K562 (cell line): ENCODE measurements at regions not wholly inside any gene's neighbourhood (a gene's known extent, or its start where the extent isn't known, plus 50 kb on each side); places are given as distances from the start of the nearest gene placed in this dataset.

Experiments used
- ATAC-seq: fragments of 200-7000 bp; cut with Tn5 transposase; 3 replicates; pipeline ENCODE4 v1.9.1; 2020; ENCODE audit warnings: moderate library complexity
- BruUV-seq: library from RNA; stranded (reverse); fragments of 400-500 nt; replicated peaks from 2 replicates; lab custom pipeline; 2021; lab: Mats Ljungman, UMichigan
- CTCF ChIA-PET: fragments of 300-600 bp; formaldehyde crosslinking; extraction: SDS; loops from one replicate; lab custom pipeline; 2021; ENCODE audit warnings: low intra/inter-chr PET ratio; lab: Yijun Ruan, JAX
- POLR2A ChIA-PET: fragments of 300-600, 350-650 bp; sonication (Branson Sonifier 250); formaldehyde crosslinking; extraction: SDS; loops from one replicate; lab custom pipeline; 2021; ENCODE audit warnings: antibody characterized with exemption, inconsistent platforms; lab: Yijun Ruan, JAX
- DNase-seq, 4 experiments: peaks; one replicate each; pipeline versions ENCODE4 v3.0.0 to v3.0.0-alpha.2; 2011 to 2018; ENCODE audit warnings: low spot score in 3 of 4, mixed read lengths in 3 of 4; ENCODE audit errors: extremely low read depth in 1 of 4
- FAIRE-seq: peaks from 2 replicates; lab custom pipeline; 2011; peaks lifted over from hg19 to GRCh38; lab: Jason Lieb, UNC
- H2AFZ ChIP-seq: 2 replicates; pipeline ENCODE4 v1.6.0; 2011; ENCODE audit warnings: low read depth, low read length, control low read depth, inconsistent platforms
- H3K27ac ChIP-seq: fragments of 200-600 bp; 3 replicates; pipeline ENCODE4 v1.8.0; 2011; ENCODE audit warnings: low read depth, mild to moderate bottlenecking, control low read depth, inconsistent platforms, low read length, moderate library complexity, mixed read lengths; ENCODE audit errors: extremely low read depth
- H3K27me3 ChIP-seq, 2 experiments: fragments of 300-600 bp in 1 of 2; 2 replicates in 1 of 2; 3 replicates in 1 of 2; pipeline versions ENCODE4 v1.6.0 to v1.8.0; 2011; ENCODE audit warnings: inconsistent platforms in 2 of 2, low read length in 2 of 2, mild to moderate bottlenecking in 1 of 2, mixed read lengths in 1 of 2, moderate library complexity in 1 of 2; ENCODE audit not compliant: control insufficient read depth in 2 of 2, insufficient read depth in 2 of 2
- H3K36me3 ChIP-seq: fragments of 300-600 bp; 3 replicates; pipeline ENCODE4 v1.8.0; 2011; ENCODE audit warnings: mild to moderate bottlenecking, low read length, inconsistent platforms; ENCODE audit not compliant: control insufficient read depth, insufficient read depth
- H3K4me1 ChIP-seq, 2 experiments: fragments of 200-600 bp in 1 of 2; replicated peaks in 1 of 2; 2 replicates in 1 of 2; 3 replicates in 1 of 2; pipeline versions ENCODE4 v1.5.1 to v1.8.0; 2011; ENCODE audit warnings: inconsistent platforms in 2 of 2, low read length in 2 of 2, mild to moderate bottlenecking in 1 of 2, mixed read lengths in 1 of 2, moderate library complexity in 1 of 2; ENCODE audit not compliant: control insufficient read depth in 2 of 2, insufficient read depth in 2 of 2
- H3K4me2 ChIP-seq: 2 replicates; pipeline ENCODE4 v1.6.1; 2011; ENCODE audit warnings: low read length, control low read depth, inconsistent platforms, mixed read lengths; ENCODE audit not compliant: insufficient read depth
- H3K4me3 ChIP-seq: fragments of 200-600 bp; sonication (generic), shearing (Covaris generic); 2 replicates; pipeline ENCODE4 v1.5.1; 2016; ENCODE audit warnings: control low read depth, inconsistent platforms
- H3K79me2 ChIP-seq: fragments of 200-600 bp; 3 replicates; pipeline ENCODE4 v1.8.0; 2011; ENCODE audit warnings: low read length, inconsistent platforms; ENCODE audit not compliant: control insufficient read depth, insufficient read depth
- H3K9ac ChIP-seq, 2 experiments: 2 replicates each; pipeline versions ENCODE4 v1.6.0 to v1.6.1; 2011; ENCODE audit warnings: low read depth in 2 of 2, low read length in 2 of 2, control low read depth in 1 of 2, inconsistent platforms in 1 of 2, mild to moderate bottlenecking in 1 of 2, mixed read lengths in 1 of 2; ENCODE audit not compliant: insufficient read depth in 1 of 2
- H3K9me1 ChIP-seq: one replicate; pipeline ENCODE4 v1.6.0; 2011; ENCODE audit warnings: inconsistent platforms, mild to moderate bottlenecking, low read length, moderate library complexity; ENCODE audit not compliant: control insufficient read depth, insufficient read depth
- H3K9me3 ChIP-seq: replicated peaks from 2 replicates; pipeline ENCODE4 v1.5.1; 2011; ENCODE audit warnings: low read depth, low read length, inconsistent platforms; ENCODE audit not compliant: control insufficient read depth, insufficient read depth
- H4K20me1 ChIP-seq: replicated peaks from 2 replicates; pipeline ENCODE4 v1.6.1; 2011; ENCODE audit warnings: low read length, inconsistent platforms, mixed read lengths; ENCODE audit not compliant: control insufficient read depth, insufficient read depth
- CREB5 ChIP-seq: fragments of 250-450 bp; sonication (Bioruptor Pico); IDR thresholded peaks from 2 replicates; pipeline ENCODE4 v1.5.0; 2020; ENCODE audit warnings: mild to moderate bottlenecking
- HMGN3 ChIP-seq: IDR thresholded peaks from 2 replicates; pipeline ENCODE4 v1.6.1; 2011; ENCODE audit warnings: borderline replicate concordance, low read depth, mild to moderate bottlenecking, mixed read lengths, low read length; ENCODE audit not compliant: insufficient read length; ENCODE audit errors: extremely low read depth
- KLF16 ChIP-seq: IDR thresholded peaks from 2 replicates; pipeline ENCODE4 v1.6.1; 2016; ENCODE audit warnings: antibody characterized with exemption
- RREB1 ChIP-seq: fragments of 250-450 bp; sonication (Bioruptor Pico); IDR thresholded peaks from 2 replicates; pipeline ENCODE4 v1.4.0; 2020
- TAF15 ChIP-seq: fragments of 200-400 bp; formaldehyde crosslinking; IDR thresholded peaks from 2 replicates; pipeline ENCODE4 v1.6.1; 2017; ENCODE audit warnings: mild to moderate bottlenecking, low read depth, low read length, moderate library complexity
- WGBS: fragments of 100-300 bp; shearing (Covaris generic); methylation state at CpG from one replicate; pipeline ENCODE4 v1.1.6; 2016; ENCODE audit warnings: low coverage, mixed read lengths; ENCODE audit not compliant: insufficient coverage; ENCODE audit errors: missing lambda C conversion rate; 5-methylcytosine and 5-hydroxymethylcytosine counted together
- in situ Hi-C: fragments of 300-500 bp; cut with MboI; formaldehyde crosslinking; loops from 4 replicates; pipeline ENCODE4 v1.15.0; 2018; ENCODE audit warnings: inconsistent platforms, mixed read lengths
- intact Hi-C: fragments of 100-400 bp; cut with micrococcal nuclease; formaldehyde crosslinking; loops from 2 replicates; pipeline ENCODE4 v1.14.2; 2022

GRCh38 chr1:198833706-198834503 is 195.1 kb downstream of the PTPRC start:
- CTCF ChIA-PET = no interaction called here
- H3K9me3 ChIP-seq = no peaks in the 10 kb centered on the region; the same call in 1 of the 2 replicates

More at GRCh38 chr1:198833706-198834503, 195.1 kb downstream of the PTPRC start:
- FAIRE-seq = no peak
- Histone ChIP-seq H4K20me1 (no peaks in the 10 kb centered on the region), H3K9me1 (no peaks in the 10 kb centered on the region), H3K36me3 (no peaks in the 10 kb centered on the region), H3K79me2 (no peaks in the 10 kb centered on the region), H3K27me3 (no peaks in the 10 kb centered on the region), H3K9ac (no peak overlapping the region), H2AFZ (no peak overlapping the region), H3K4me2 (no peak overlapping the region), H3K4me1 (no peaks in the 10 kb centered on the region), H3K4me3 (no peak overlapping the region), H3K27ac (no peak overlapping the region)
- under 1% methylated on average over 6 of the region's 6 CpGs for WGBS
- in situ Hi-C loops = no loop called here
- TF ChIP-seq TAF15 (no peak), RREB1 (no peak), KLF16 (no peak), CREB5 (CRISPR knock-in tag) (no peak), HMGN3 (no peak)
- DNase-seq = no peak
- BruUV-seq = no TSS peak
- ATAC-seq = no peak
- intact Hi-C loops = no loop called here
- POLR2A ChIA-PET = interaction anchor here (1.0 kb wide), 1 partner anchor 9 kb away, joined by 3 read pairs; no protein-coding TSS in a partner anchor
